Osteocyte (in vitro differentiated cells): ENCODE measurements at regions not wholly inside any gene's neighbourhood (a gene's known extent, or its start where the extent isn't known, plus 50 kb on each side); places are given as distances from the start of the nearest gene placed in this dataset.

ENCODE experiments used
- DNase-seq: peaks from one replicate; pipeline ENCODE4 v3.0.0; 2021; ENCODE audit warnings: mixed read lengths; ENCODE audit not compliant: unreplicated experiment; ENCODE audit errors: extremely low spot score
- H3K27ac Mint-ChIP-seq: one replicate; pipeline ENCODE4 v1.8.0; 2021; ENCODE audit warnings: mild to moderate bottlenecking, mixed read lengths; ENCODE audit not compliant: unreplicated experiment
- H3K27me3 Mint-ChIP-seq: one replicate; pipeline ENCODE4 v1.8.0; 2021; ENCODE audit warnings: mixed read lengths; ENCODE audit not compliant: unreplicated experiment
- H3K36me3 Mint-ChIP-seq: one replicate; pipeline ENCODE4 v1.8.0; 2021; ENCODE audit warnings: mixed read lengths; ENCODE audit not compliant: unreplicated experiment
- H3K4me1 Mint-ChIP-seq: one replicate; pipeline ENCODE4 v1.8.0; 2021; ENCODE audit warnings: mixed read lengths; ENCODE audit not compliant: unreplicated experiment
- H3K4me3 Mint-ChIP-seq: one replicate; pipeline ENCODE4 v1.8.0; 2021; ENCODE audit warnings: mild to moderate bottlenecking, moderate library complexity, mixed read lengths; ENCODE audit not compliant: unreplicated experiment
- H3K9me3 Mint-ChIP-seq: one replicate; pipeline ENCODE4 v1.8.0; 2021; ENCODE audit warnings: mixed read lengths; ENCODE audit not compliant: unreplicated experiment
- CTCF ChIP-seq: fragments of 200-600 bp; sonication (generic); IDR thresholded peaks from 2 replicates; pipeline ENCODE4 v1.5.0; 2021; ENCODE audit warnings: antibody characterized with exemption, mild to moderate bottlenecking, moderate library complexity

GRCh38 chr15:93164409-93164808, 75.4 kb upstream of the RGMA start:
- no peak for TF ChIP-seq CTCF

GRCh38 chr15:93162560-93162959, 73.5 kb upstream of the RGMA start:
- TF ChIP-seq CTCF: no peak
- no peak for DNase-seq
- Mint-ChIP-seq H3K27ac (no peak overlapping the region), H3K9me3 (no peaks in the 10 kb centered on the region), H3K4me3 (no peak overlapping the region), H3K27me3 (peaks cover 29% of the 10 kb centered on the region), H3K36me3 (no peaks in the 10 kb centered on the region), H3K4me1 (no peaks in the 10 kb centered on the region)

More at GRCh38 chr15:93164409-93164808, 75.4 kb upstream of the RGMA start:
- no peaks in the 10 kb centered on the region for H3K36me3 Mint-ChIP-seq
- no peak for DNase-seq
- no peak overlapping the region for H3K27ac Mint-ChIP-seq
- peaks cover 29% of the 10 kb centered on the region for H3K27me3 Mint-ChIP-seq
- H3K4me1 Mint-ChIP-seq: peaks cover 7% of the 10 kb centered on the region
- H3K4me3 Mint-ChIP-seq: no peak overlapping the region
- no peaks in the 10 kb centered on the region for H3K9me3 Mint-ChIP-seq

GRCh38 chr15:93159930-93160329, 70.9 kb upstream of the RGMA start:
- no peak overlapping the region for H3K27ac Mint-ChIP-seq
- no peak for DNase-seq
- H3K27me3 Mint-ChIP-seq: peaks cover 18% of the 10 kb centered on the region
- no peak overlapping the region for H3K4me3 Mint-ChIP-seq
- no peaks in the 10 kb centered on the region for H3K36me3 Mint-ChIP-seq
- no peak for TF ChIP-seq CTCF
- no peaks in the 10 kb centered on the region for H3K9me3 Mint-ChIP-seq
- no peaks in the 10 kb centered on the region for H3K4me1 Mint-ChIP-seq

- no peaks in the 10 kb centered on the region for H3K36me3 Mint-ChIP-seq
- H3K4me1 Mint-ChIP-seq: peaks cover under 1% of the 10 kb centered on the region
- H3K9me3 Mint-ChIP-seq: no peaks in the 10 kb centered on the region
- H3K27ac Mint-ChIP-seq: no peak overlapping the region
- no peak for DNase-seq
- peaks cover 8% of the 10 kb centered on the region for H3K27me3 Mint-ChIP-seq
- no peak for TF ChIP-seq CTCF
- no peak overlapping the region for H3K4me3 Mint-ChIP-seq
Measured at GRCh38 chr15:93158097-93158900, 69.3 kb upstream of the RGMA start.

GRCh38 chr15:93154666-93155065, 65.7 kb upstream of the RGMA start:
- TF ChIP-seq CTCF: no peak
- DNase-seq: no peak
- no peaks in the 10 kb centered on the region for H3K36me3 Mint-ChIP-seq
- no peak overlapping the region for H3K4me3 Mint-ChIP-seq
- H3K27ac Mint-ChIP-seq: no peak overlapping the region
- no peaks in the 10 kb centered on the region for H3K9me3 Mint-ChIP-seq
- peaks cover 6% of the 10 kb centered on the region for H3K4me1 Mint-ChIP-seq
- no peaks in the 10 kb centered on the region for H3K27me3 Mint-ChIP-seq
